Keratinocyte (primary cell): ENCODE measurements at regions not wholly inside any gene's neighbourhood (a gene's known extent, or its start where the extent isn't known, plus 50 kb on each side); places are given as distances from the start of the nearest gene placed in this dataset.

Experiments
- DNase-seq: peaks from one replicate; pipeline ENCODE4 v3.0.0-alpha.2; 2011; ENCODE audit warnings: low read depth, missing footprints, low spot score
- FAIRE-seq: peaks from 2 replicates; lab custom pipeline; 2011; peaks lifted over from hg19 to GRCh38; lab: Jason Lieb, UNC
- H2AFZ ChIP-seq: 2 replicates; pipeline ENCODE4 v1.6.0; 2012; ENCODE audit warnings: low read length, control low read depth, inconsistent platforms; ENCODE audit not compliant: control insufficient read depth
- H3K27ac ChIP-seq: 2 replicates; pipeline ENCODE4 v1.5.1; 2011; ENCODE audit warnings: low read length; ENCODE audit not compliant: control insufficient read depth, insufficient read depth
- H3K27me3 ChIP-seq: 3 replicates; pipeline ENCODE4 v1.6.0; 2011; ENCODE audit warnings: low read length; ENCODE audit not compliant: control insufficient read depth, insufficient read depth; ENCODE audit errors: extremely low read depth
- H3K36me3 ChIP-seq, 2 experiments: 2 replicates in 1 of 2; 3 replicates in 1 of 2; pipeline ENCODE4 v1.5.1; 2011; ENCODE audit warnings: low read length in 2 of 2, mild to moderate bottlenecking in 1 of 2; ENCODE audit not compliant: control insufficient read depth in 2 of 2, insufficient read depth in 2 of 2; ENCODE audit errors: extremely low read depth in 1 of 2
- H3K4me1 ChIP-seq: 3 replicates; pipeline ENCODE4 v1.5.1; 2011; ENCODE audit warnings: low read length; ENCODE audit not compliant: control insufficient read depth, insufficient read depth; ENCODE audit errors: extremely low read depth
- H3K4me2 ChIP-seq: 3 replicates; pipeline ENCODE4 v1.6.0; 2011; ENCODE audit warnings: low read depth, low read length; ENCODE audit not compliant: control insufficient read depth, insufficient read depth; ENCODE audit errors: extremely low read depth
- H3K4me3 ChIP-seq, 3 experiments: fragments of 200-600 bp in 1 of 3; sonication (generic) in 1 of 3; 2 replicates in 2 of 3; 3 replicates in 1 of 3; pipeline ENCODE4 v1.5.1; 2011 to 2016; ENCODE audit warnings: low read length in 3 of 3, mild to moderate bottlenecking in 3 of 3, control low read depth in 2 of 3, inconsistent platforms in 1 of 3, low read depth in 1 of 3, mixed read lengths in 1 of 3, mixed run types in 1 of 3, moderate library complexity in 1 of 3; ENCODE audit not compliant: control insufficient read depth in 2 of 3, insufficient read depth in 2 of 3; ENCODE audit errors: extremely low read depth in 1 of 3
- H3K79me2 ChIP-seq: 2 replicates; pipeline ENCODE4 v1.6.0; 2012; ENCODE audit warnings: low read length; ENCODE audit not compliant: control insufficient read depth, insufficient read depth
- H3K9ac ChIP-seq: 3 replicates; pipeline ENCODE4 v1.6.0; 2011; ENCODE audit warnings: low read length; ENCODE audit not compliant: control insufficient read depth, insufficient read depth; ENCODE audit errors: extremely low read depth
- H3K9me1 ChIP-seq: 3 replicates; pipeline ENCODE4 v1.6.0; 2011; ENCODE audit warnings: low read length; ENCODE audit not compliant: control insufficient read depth, insufficient read depth; ENCODE audit errors: extremely low read depth
- H3K9me3 ChIP-seq: 2 replicates; pipeline ENCODE4 v1.5.1; 2012; ENCODE audit warnings: low read depth, low read length; ENCODE audit not compliant: control insufficient read depth
- H4K20me1 ChIP-seq: 3 replicates; pipeline ENCODE4 v1.6.0; 2011; ENCODE audit warnings: low read length; ENCODE audit not compliant: control insufficient read depth, insufficient read depth; ENCODE audit errors: extremely low read depth
- CTCF ChIP-seq, 3 experiments: IDR thresholded peaks in 1 of 3; conservative IDR thresholded peaks in 1 of 3; optimal IDR thresholded peaks in 1 of 3; 2 replicates in 2 of 3; 3 replicates in 1 of 3; pipeline versions ENCODE3 to v1.5.1; 2011; ENCODE audit warnings: low read length in 3 of 3, mild to moderate bottlenecking in 3 of 3, moderate library complexity in 2 of 3, control low read depth in 1 of 3, inconsistent platforms in 1 of 3; ENCODE audit not compliant: insufficient read depth in 2 of 3; ENCODE audit errors: extremely low read depth in 1 of 3
- EZH2 ChIP-seq: IDR thresholded peaks from one replicate; pipeline ENCODE4 v1.6.1; 2012; ENCODE audit warnings: inconsistent platforms, mild to moderate bottlenecking, low read length, moderate library complexity
- dilution Hi-C: fragments of 300-500 bp; cut with MboI; formaldehyde crosslinking; loops from one replicate; pipeline ENCODE4 v1.7.0; 2020; ENCODE audit warnings: low sequenced_read_pairs; ENCODE audit not compliant: extremely low pct_ligation_motif_present

DNA sequence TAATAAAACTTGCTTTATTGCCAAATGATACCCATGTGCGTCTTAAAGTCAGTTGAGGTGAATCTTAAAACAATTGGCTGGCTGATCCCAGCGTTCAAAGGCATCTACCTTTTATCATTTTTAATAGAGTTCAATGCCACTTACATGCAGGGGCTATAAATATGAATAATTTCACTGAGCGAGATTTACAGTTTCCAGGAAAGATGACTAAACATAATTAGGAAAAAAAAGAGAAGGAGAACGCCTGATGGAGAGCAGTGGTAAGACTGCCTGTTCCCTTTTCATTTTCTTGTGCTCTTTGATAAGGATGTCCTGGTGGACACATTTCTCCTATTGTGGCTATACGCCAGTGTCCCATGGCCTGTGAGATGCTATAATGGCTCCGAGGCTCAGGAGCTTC is 139.9 kb upstream of the SLC22A23 start:
- no peak overlapping the region for H2AFZ ChIP-seq
- H3K9ac ChIP-seq, result no peak overlapping the region
- no peaks in the 10 kb centered on the region for H3K27me3 ChIP-seq
- dilution Hi-C loops, result no loop called here
- H4K20me1 ChIP-seq, result no peaks in the 10 kb centered on the region
- no peaks in the 10 kb centered on the region for H3K9me1 ChIP-seq
- no peak overlapping the region for H3K4me3 ChIP-seq
- no peak overlapping the region for H3K27ac ChIP-seq
- TF ChIP-seq CTCF (optimal IDR thresholded peaks at IDR 0.05 in 1 of 3, IDR thresholded peaks at IDR 0.05 in 1 of 3, conservative IDR thresholded peaks at IDR 0.05 in 1 of 3; ENCODE audit: extremely low read depth in 1 of 3, insufficient read depth in 2 of 3, low read length in 3 of 3) (no peak), EZH2 (no peak)
- no peak overlapping the region for H3K4me2 ChIP-seq
- no peaks in the 10 kb centered on the region for H3K36me3 ChIP-seq
- DNase-seq, result no peak
- no peak for FAIRE-seq
- H3K79me2 ChIP-seq, result no peaks in the 10 kb centered on the region
- H3K9me3 ChIP-seq, result no peaks in the 10 kb centered on the region
- H3K4me1 ChIP-seq, result peaks cover 22% of the 10 kb centered on the region

GRCh38 chr6:3594201-3594600 is 137.4 kb upstream of the SLC22A23 start:
- DNase-seq (no peak), FAIRE-seq (no peak)
- dilution Hi-C loops, result no loop called here

More at GRCh38 chr6:3594201-3594600, 137.4 kb upstream of the SLC22A23 start:
- no peaks in the 10 kb centered on the region for H3K36me3 ChIP-seq
- no peak overlapping the region for H3K27ac ChIP-seq
- no peaks in the 10 kb centered on the region for H4K20me1 ChIP-seq
- H3K9me1 ChIP-seq, result no peaks in the 10 kb centered on the region
- H3K27me3 ChIP-seq, result no peaks in the 10 kb centered on the region
- no peaks in the 10 kb centered on the region for H3K79me2 ChIP-seq
- no peak overlapping the region for H3K4me3 ChIP-seq
- H3K4me1 ChIP-seq, result peaks cover 27% of the 10 kb centered on the region
- peak overlapping the region; percentile 11 for H3K4me2 ChIP-seq
- H2AFZ ChIP-seq, result no peak overlapping the region
- H3K9me3 ChIP-seq, result no peaks in the 10 kb centered on the region
- H3K9ac ChIP-seq, result no peak overlapping the region
- TF ChIP-seq CTCF (optimal IDR thresholded peaks at IDR 0.05 in 1 of 3, IDR thresholded peaks at IDR 0.05 in 1 of 3, conservative IDR thresholded peaks at IDR 0.05 in 1 of 3; ENCODE audit: extremely low read depth in 1 of 3, insufficient read depth in 2 of 3, low read length in 3 of 3) (no peak), EZH2 (no peak)
